Hepatic stellate cell (primary cell): ENCODE measurements at regions not wholly inside any gene's neighbourhood (a gene's known extent, or its start where the extent isn't known, plus 50 kb on each side); places are given as distances from the start of the nearest gene placed in this dataset.

ENCODE experiments used
- DNase-seq: peaks from one replicate; pipeline ENCODE4 v3.0.0; 2011; ENCODE audit warnings: low spot score

DNA sequence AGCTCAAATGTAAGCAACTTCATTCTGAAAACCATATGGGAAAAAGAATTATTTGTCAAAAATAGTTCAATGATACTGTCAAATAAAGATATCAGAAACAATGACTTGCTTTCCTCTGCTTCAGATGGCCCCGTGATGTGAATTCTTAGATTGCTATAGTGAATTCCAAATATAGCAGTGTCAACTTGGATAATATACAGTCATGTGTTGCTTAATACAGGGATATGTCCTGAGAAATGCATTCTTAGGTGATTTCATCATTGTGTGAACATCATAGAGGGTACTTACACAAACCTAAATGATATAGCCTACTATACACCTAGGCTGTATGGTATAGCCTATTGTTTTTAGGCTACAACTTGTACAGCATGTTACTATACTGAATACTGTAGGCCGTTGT, 108.7 kb upstream of the MIS18BP1 start:
- no peak for DNase-seq

DNA sequence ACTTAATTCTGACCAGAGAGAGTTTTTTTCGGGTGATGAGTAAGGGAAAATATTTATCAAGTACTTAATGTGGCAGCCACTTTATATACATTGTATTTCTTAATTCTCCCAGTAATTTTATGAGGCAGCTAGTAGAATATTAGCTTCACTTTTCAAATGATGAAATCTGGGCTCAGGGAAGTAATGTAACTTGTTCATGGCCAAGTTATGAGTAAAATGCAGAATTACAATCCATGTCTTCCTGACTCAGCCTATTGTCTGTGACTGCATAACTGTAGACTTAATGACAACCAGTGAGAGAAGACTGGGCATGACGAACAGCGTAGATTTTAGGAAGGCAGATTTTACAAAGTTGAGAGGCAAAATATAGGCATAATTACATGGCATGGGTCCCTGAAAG, 106.7 kb upstream of the MIS18BP1 start:
- no peak for DNase-seq

DNA sequence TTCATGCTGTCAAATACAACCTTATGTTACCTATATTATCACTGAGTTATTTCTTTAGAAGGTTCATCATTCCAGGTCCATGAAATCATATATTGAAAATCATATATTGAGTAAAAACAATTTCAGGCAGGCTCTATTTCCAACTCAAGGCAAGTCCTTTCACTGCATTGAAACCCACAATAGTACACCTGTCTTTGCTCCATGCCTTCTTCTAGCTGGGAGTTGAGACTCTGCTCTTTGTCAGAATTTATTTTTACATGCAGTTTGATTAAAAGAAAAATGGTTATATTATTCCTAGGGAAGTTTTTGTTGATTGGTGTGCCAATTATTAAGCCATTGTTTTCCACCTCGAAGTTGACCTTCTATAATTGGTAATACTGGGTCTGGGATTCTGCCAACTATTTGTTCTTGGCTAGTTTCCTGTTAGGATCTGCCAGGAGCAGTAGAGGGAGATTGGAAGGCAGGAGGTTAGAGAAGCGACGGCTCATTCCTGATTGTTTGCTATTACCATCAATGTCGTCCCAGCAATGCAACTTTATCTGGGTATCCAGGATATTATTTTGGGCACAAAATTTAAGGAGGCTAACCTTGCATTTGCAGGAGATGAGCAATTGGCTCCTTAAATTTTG, 79.5 kb upstream of the MIS18BP1 start:
- DNase-seq: no peak

DNA sequence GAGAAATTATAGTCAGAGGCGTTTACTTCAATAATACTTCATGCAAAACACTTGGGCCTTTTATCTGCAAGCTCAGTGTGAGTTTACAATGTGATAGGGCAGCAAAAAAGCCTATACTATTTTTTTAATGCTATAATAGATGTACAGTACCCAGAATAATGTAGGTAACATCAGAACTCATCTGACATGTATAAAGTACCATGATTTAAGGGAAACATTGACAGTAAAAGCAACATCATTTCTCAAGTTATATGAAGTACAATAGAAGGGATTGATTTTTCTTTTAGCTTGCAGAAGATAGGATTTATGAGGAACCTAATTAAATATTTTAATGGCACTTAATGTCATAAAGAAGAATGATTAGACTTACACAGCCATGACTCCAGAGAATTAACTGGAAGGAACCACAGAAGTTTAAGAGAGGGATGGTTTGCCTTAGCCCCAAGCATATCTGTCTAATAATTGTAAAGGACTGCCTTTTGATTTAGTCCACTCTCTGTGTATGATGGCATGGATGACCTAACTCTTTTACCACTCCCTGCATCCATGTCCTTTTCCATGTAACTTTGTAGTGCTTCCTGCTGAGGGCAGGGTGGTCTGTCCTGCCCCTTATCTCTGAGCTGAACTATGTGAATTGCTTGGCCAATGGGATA, 55.9 kb upstream of the MIS18BP1 start:
- DNase-seq: no peak
